ENCODE measurements at regions not wholly inside any gene's neighbourhood (a gene's known extent, or its start where the extent isn't known, plus 50 kb on each side); places are given as distances from the start of the nearest gene placed in this dataset.

DNA sequence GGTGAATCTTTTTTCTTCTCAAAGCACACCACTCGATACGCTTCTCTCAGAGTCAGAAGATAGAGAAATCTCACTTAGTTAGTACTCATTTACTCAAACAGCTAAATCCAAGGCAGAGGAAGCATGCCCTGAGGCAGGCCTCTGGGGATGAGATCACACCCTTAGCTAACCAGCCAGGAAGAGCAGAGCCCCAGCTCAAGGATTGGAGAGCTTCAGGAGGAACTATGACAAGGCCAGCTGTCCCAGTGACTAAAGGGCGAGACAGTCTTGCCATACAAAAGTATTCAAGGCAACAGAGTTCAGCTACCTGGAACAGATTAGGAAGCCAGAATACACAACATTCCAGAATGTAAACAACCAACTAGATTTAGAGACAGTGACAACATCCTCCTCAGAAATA is 197.7 kb upstream of the CCDC196 start:
- no peak overlapping the region for H3K4me3 ChIP-seq
- H3K27ac ChIP-seq = no peak overlapping the region
- 93% methylated on average over 3 of the region's 3 CpGs for WGBS
- H3K9me3 ChIP-seq = no peaks in the 10 kb centered on the region
- H3K4me1 ChIP-seq (replicated peaks) = no peaks in the 10 kb centered on the region
- TF ChIP-seq CTCF (IDR thresholded peaks at IDR 0.05) = no peak
- no peak for TF ChIP-seq POLR2AphosphoS5 (IDR thresholded peaks at IDR 0.05)
- intact Hi-C loops (cut with DNase I) = no loop called here
- DNase-seq (ENCODE audit: low spot score) = no peak
- H3K27me3 ChIP-seq (replicated peaks; ENCODE audit: insufficient read depth) = no peaks in the 10 kb centered on the region
- no peaks in the 10 kb centered on the region for H3K36me3 ChIP-seq

GRCh38 chr14:66291756-66292155 is 194.4 kb upstream of the CCDC196 start:
- intact Hi-C loops (cut with DNase I) = no loop called here
- TF ChIP-seq POLR2A (IDR thresholded peaks at IDR 0.05) = no peak
- TF ChIP-seq CTCF (IDR thresholded peaks at IDR 0.05) = no peak
- TF ChIP-seq POLR2AphosphoS5 (IDR thresholded peaks at IDR 0.05) = no peak
- no peaks in the 10 kb centered on the region for H3K9me3 ChIP-seq

DNA sequence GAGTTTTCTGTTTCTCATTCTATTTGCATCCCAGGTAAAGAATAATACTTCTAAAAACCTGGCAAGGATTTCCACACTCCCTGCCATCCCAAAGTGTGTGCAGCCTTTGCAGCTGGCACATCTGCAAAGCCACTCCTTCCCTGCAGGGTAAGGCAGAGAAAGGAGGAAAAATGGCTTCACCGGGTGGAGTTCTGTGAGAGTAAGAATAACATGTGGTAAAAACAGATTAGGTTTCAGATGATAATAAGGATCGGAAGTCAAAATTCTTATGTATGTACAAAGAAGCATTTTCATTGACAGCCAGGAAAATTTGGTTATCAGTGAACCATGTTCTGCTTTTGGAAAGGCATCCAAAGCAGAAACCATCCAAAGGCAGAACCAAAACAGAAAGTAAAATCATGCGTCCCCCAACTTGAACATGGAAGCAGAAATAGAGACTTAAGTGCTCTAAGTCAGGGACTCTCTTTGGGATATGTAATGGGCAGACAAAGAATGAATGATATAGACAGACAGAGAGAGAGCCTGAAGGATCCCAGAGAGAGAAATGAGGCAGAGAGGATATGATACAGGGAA is 192.6 kb upstream of the CCDC196 start:
- no peak overlapping the region for H3K27ac ChIP-seq
- WGBS = 45% methylated on average over 3 of the region's 3 CpGs
- TF ChIP-seq CTCF (IDR thresholded peaks at IDR 0.05) = no peak
- TF ChIP-seq POLR2AphosphoS5 (IDR thresholded peaks at IDR 0.05) = no peak
- TF ChIP-seq POLR2A (IDR thresholded peaks at IDR 0.05) = no peak
- no peak for DNase-seq (ENCODE audit: low spot score)
- intact Hi-C loops (cut with DNase I) = no loop called here
- no peaks in the 10 kb centered on the region for H3K36me3 ChIP-seq
- no peaks in the 10 kb centered on the region for H3K9me3 ChIP-seq
- no peak overlapping the region for H3K4me3 ChIP-seq
- no peaks in the 10 kb centered on the region for H3K4me1 ChIP-seq (replicated peaks)
- no peaks in the 10 kb centered on the region for H3K27me3 ChIP-seq (replicated peaks; ENCODE audit: insufficient read depth)

More at GRCh38 chr14:66291756-66292155, 194.4 kb upstream of the CCDC196 start:
- Histone ChIP-seq H3K27ac (no peak overlapping the region), H3K36me3 (no peaks in the 10 kb centered on the region), H3K4me1 (replicated peaks) (no peaks in the 10 kb centered on the region), H3K27me3 (replicated peaks; ENCODE audit: insufficient read depth) (no peaks in the 10 kb centered on the region), H3K4me3 (no peak overlapping the region)
- DNase-seq (ENCODE audit: low spot score) = no peak

GRCh38 chr14:66295386-66295785 is 190.8 kb upstream of the CCDC196 start:
- no peak overlapping the region for H3K4me3 ChIP-seq
- no peak for DNase-seq (ENCODE audit: low spot score)
- no peaks in the 10 kb centered on the region for H3K4me1 ChIP-seq (replicated peaks)
- no peak for TF ChIP-seq POLR2A (IDR thresholded peaks at IDR 0.05)
- TF ChIP-seq POLR2AphosphoS5 (IDR thresholded peaks at IDR 0.05) = no peak
- no peak for TF ChIP-seq CTCF (IDR thresholded peaks at IDR 0.05)
- H3K27ac ChIP-seq = no peak overlapping the region
- H3K36me3 ChIP-seq = no peaks in the 10 kb centered on the region
- H3K9me3 ChIP-seq = no peaks in the 10 kb centered on the region
- no peaks in the 10 kb centered on the region for H3K27me3 ChIP-seq (replicated peaks; ENCODE audit: insufficient read depth)
- intact Hi-C loops (cut with DNase I) = no loop called here
- WGBS = 90% methylated on average over 2 of the region's 2 CpGs

DNA sequence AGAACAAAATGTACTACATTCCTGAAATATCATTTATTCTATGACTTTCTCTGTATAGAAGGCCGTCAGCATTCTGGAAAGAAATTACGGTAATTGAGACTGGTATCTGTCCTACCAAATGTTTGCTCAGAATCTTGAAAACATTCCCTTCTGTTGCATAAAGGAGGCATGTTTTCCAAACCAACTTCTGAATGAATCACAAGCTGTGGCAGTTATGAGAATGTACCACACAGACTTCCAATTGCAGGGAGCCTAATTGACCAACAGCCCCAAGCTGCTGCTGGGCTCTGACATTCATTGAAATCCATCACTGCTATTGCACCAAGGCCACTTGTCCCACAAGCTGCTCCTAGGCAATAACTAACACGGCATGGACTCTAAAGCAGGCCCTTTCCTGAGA is 185.3 kb upstream of the CCDC196 start:
- 88% methylated on average over 3 of the region's 3 CpGs for WGBS
- H3K36me3 ChIP-seq = no peaks in the 10 kb centered on the region
- H3K27me3 ChIP-seq (replicated peaks; ENCODE audit: insufficient read depth) = no peaks in the 10 kb centered on the region
- no peaks in the 10 kb centered on the region for H3K9me3 ChIP-seq
- intact Hi-C loops (cut with DNase I) = no loop called here
- TF ChIP-seq CTCF (IDR thresholded peaks at IDR 0.05) = no peak
- TF ChIP-seq POLR2AphosphoS5 (IDR thresholded peaks at IDR 0.05) = no peak
- no peak for TF ChIP-seq POLR2A (IDR thresholded peaks at IDR 0.05)
- H3K4me1 ChIP-seq (replicated peaks) = no peaks in the 10 kb centered on the region
- H3K4me3 ChIP-seq = no peak overlapping the region
- no peak for DNase-seq (ENCODE audit: low spot score)
- H3K27ac ChIP-seq = no peak overlapping the region
